ENCODE measurements at regions not wholly inside any gene's neighbourhood (a gene's known extent, or its start where the extent isn't known, plus 50 kb on each side); places are given as distances from the start of the nearest gene placed in this dataset.
A peak's percentile ranks its signal among the peaks of the same experiment; 100 is the strongest.

- DNase-seq (ENCODE audit: low read depth in 1 of 2, low spot score in 2 of 2), result no peak
Observed at GRCh38 chr1:79554688-79555087, 548.2 kb upstream of the ADGRL4 start.

More at GRCh38 chr1:79554688-79555087, 548.2 kb upstream of the ADGRL4 start:
- Histone ChIP-seq H3K27me3 (replicated peaks in 1 of 4; ENCODE audit: control insufficient read depth in 3 of 4, extremely low read depth in 1 of 4, insufficient read depth in 3 of 4, low read length in 3 of 4) (no peaks in the 10 kb centered on the region), H3K18ac (ENCODE audit: extremely low read depth, low read length) (no peak overlapping the region), H3K36me3 (ENCODE audit: control insufficient read depth in 2 of 4, insufficient read depth in 4 of 4, low read length in 3 of 4) (no peaks in the 10 kb centered on the region), H3K4ac (replicated peaks; ENCODE audit: insufficient read length, low read depth, low read length) (no peak overlapping the region), H3K23ac (ENCODE audit: insufficient read length) (no peak overlapping the region), H3K9me3 (ENCODE audit: insufficient read depth in 2 of 2, low read depth in 1 of 2, low read length in 1 of 2) (no peaks in the 10 kb centered on the region), H2AK5ac (ENCODE audit: low read depth, low read length) (no peak overlapping the region), H3K4me2 (ENCODE audit: insufficient read depth in 1 of 2, low read depth in 2 of 2, low read length in 2 of 2) (no peak overlapping the region), H3K56ac (replicated peaks; ENCODE audit: insufficient read length, low read depth, low read length) (no peak overlapping the region), H3K9ac (replicated peaks in 1 of 4; ENCODE audit: extremely low read depth in 1 of 4, low read depth in 3 of 4, low read length in 3 of 4) (no peak overlapping the region), H4K8ac (ENCODE audit: extremely low read depth, insufficient read depth, low read length) (no peak overlapping the region), H3K23me2 (ENCODE audit: low read depth, low read length) (no peaks in the 10 kb centered on the region), H2BK12ac (ENCODE audit: low read depth, low read length) (no peak overlapping the region), H3K79me2 (ENCODE audit: control insufficient read depth in 1 of 2, insufficient read depth in 2 of 2, low read length in 2 of 2) (no peaks in the 10 kb centered on the region), H4K5ac (ENCODE audit: insufficient read length, low read depth, low read length) (no peak overlapping the region), H3K4me1 (replicated peaks in 1 of 4; ENCODE audit: control insufficient read depth in 3 of 4, insufficient read depth in 4 of 4, low read length in 3 of 4) (no peaks in the 10 kb centered on the region), H3K79me1 (ENCODE audit: low read depth, low read length) (no peaks in the 10 kb centered on the region), H2AFZ (ENCODE audit: low read length) (no peak overlapping the region), H4K20me1 (replicated peaks in 1 of 2; ENCODE audit: control insufficient read depth in 1 of 2, insufficient read depth in 2 of 2, low read length in 2 of 2) (no peaks in the 10 kb centered on the region), H4K91ac (replicated peaks; ENCODE audit: insufficient read length, low read length) (no peak overlapping the region), H2BK20ac (ENCODE audit: low read length) (no peak overlapping the region), H3K27ac (ENCODE audit: low read depth, low read length) (no peak overlapping the region), H3K14ac (ENCODE audit: insufficient read length) (no peak overlapping the region), H2BK5ac (ENCODE audit: low read depth, low read length) (no peak overlapping the region), H3K4me3 (ENCODE audit: extremely low read depth in 1 of 4, insufficient read depth in 2 of 4, low read depth in 3 of 4, low read length in 4 of 4) (no peak overlapping the region), H2BK120ac (replicated peaks; ENCODE audit: low read depth, low read length) (no peak overlapping the region), H2BK15ac (ENCODE audit: low read length) (no peak overlapping the region)
- CTCF ChIA-PET (ENCODE audit: partially characterized antibody), result interaction anchor here (1.0 kb wide), 2 partner anchors 14 to 15 kb away, joined by 3 read pairs; no protein-coding TSS in a partner anchor
- FAIRE-seq, result no peak
- 86% methylated on average over 5 of the region's 5 CpGs; no CpG with 5 or more reads in 1 of the 2 experiments for WGBS, 2 experiments (ENCODE audit: extremely low coverage in 1 of 2, insufficient coverage in 1 of 2, insufficient read length in 1 of 2, insufficient replicate concordance in 2 of 2, low coverage in 1 of 2, low lambda C conversion rate in 2 of 2, missing lambda C conversion rate in 1 of 2)
- peak; percentile 87 for TF ChIP-seq MAFK (IDR thresholded peaks at IDR 0.05; ENCODE audit: low read depth, low read length)
- no peak for TF ChIP-seq SP1 (IDR thresholded peaks at IDR 0.05; ENCODE audit: low read depth, low read length)
- TF ChIP-seq CTBP2 (IDR thresholded peaks at IDR 0.05; ENCODE audit: borderline replicate concordance, insufficient read depth, insufficient read length, low read length), result no peak
- POLR2A ChIA-PET (ENCODE audit: partially characterized antibody), result no interaction called here

All from H1 (cell line).